Esophagus squamous epithelium (tissue), 5 donors: ENCODE measurements at regions not wholly inside any gene's neighbourhood (a gene's known extent, or its start where the extent isn't known, plus 50 kb on each side); places are given as distances from the start of the nearest gene placed in this dataset.

ENCODE experiments used
- DNase-seq: peaks from one replicate; lab custom pipeline; 2025; lab: John Stamatoyannopoulos, UW
- H3K27ac ChIP-seq, 4 donors: fragments of 200-600 bp; sonication (generic); one replicate each; pipeline ENCODE4 v1.5.1; 2016 to 2019; ENCODE audit warnings: mild to moderate bottlenecking in 1 of 4
- H3K27me3 ChIP-seq, 4 donors: fragments of 200-600 bp; sonication (generic); 1 replicate in 3 of 4; 2 replicates in 1 of 4; pipeline versions ENCODE4 v1.5.1 to v1.6.0; 2017 to 2021; ENCODE audit warnings: antibody characterized with exemption in 1 of 4
- H3K36me3 ChIP-seq, 3 donors: fragments of 200-600 bp; sonication (generic); one replicate each; pipeline ENCODE4 v1.5.1; 2016 to 2019
- H3K4me1 ChIP-seq, 3 donors: fragments of 200-600 bp; sonication (generic); one replicate each; pipeline ENCODE4 v1.5.1; 2017 to 2019
- H3K4me3 ChIP-seq, 4 donors: fragments of 200-600 bp; sonication (generic); 1 replicate in 3 of 4; 2 replicates in 1 of 4; pipeline ENCODE4 v1.5.1; 2016 to 2019; ENCODE audit warnings: mild to moderate bottlenecking in 2 of 4, moderate library complexity in 1 of 4
- H3K9me3 ChIP-seq, 3 donors: fragments of 200-600 bp; sonication (generic); one replicate each; pipeline ENCODE4 v1.5.1; 2016 to 2019
- CTCF ChIP-seq, 6 experiments: fragments of 450-650 bp in 4 of 6; fragments of 200-600 bp in 2 of 6; sonication (generic) in 2 of 6; IDR thresholded peaks; one replicate each; pipeline ENCODE4 v1.5.1; 2016 to 2019; ENCODE audit warnings: antibody characterized with exemption in 6 of 6, mild to moderate bottlenecking in 4 of 6, moderate library complexity in 4 of 6
- POLR2A ChIP-seq, 4 donors: fragments of 450-650 bp; IDR thresholded peaks; one replicate each; pipeline ENCODE4 v1.6.1; 2017; ENCODE audit warnings: antibody characterized with exemption in 4 of 4, mild to moderate bottlenecking in 4 of 4, moderate library complexity in 3 of 4
- WGBS, 2 donors: methylation state at CpG; one replicate each; pipeline ENCODE4 v1.1.5; 2018; 5-methylcytosine and 5-hydroxymethylcytosine counted together
- intact Hi-C: fragments of 100-400 bp; cut with DNase I; formaldehyde crosslinking; loops from one replicate; pipeline ENCODE4 v1.15.0; 2022
- donor health status: DM: yes; HTN: yes; CAD: no.

GRCh38 chr3:150054635-150055034 is 83.9 kb upstream of the PFN2 start:
- H3K9me3 ChIP-seq, result no peaks in the 10 kb centered on the region
- H3K36me3 ChIP-seq, result no peaks in the 10 kb centered on the region
- WGBS, 2 donors, result 67 to 79% methylated on average over 1 to 2 of the region's 2 CpGs
- H3K27ac ChIP-seq, result no peak overlapping the region
- no peak for DNase-seq
- no peaks in the 10 kb centered on the region for H3K4me1 ChIP-seq
- intact Hi-C loops, result no loop called here
- no peak overlapping the region for H3K4me3 ChIP-seq
- TF ChIP-seq CTCF (IDR thresholded peaks at IDR 0.05) (no peak), POLR2A (IDR thresholded peaks at IDR 0.05) (no peak)
- H3K27me3 ChIP-seq, result no peaks in the 10 kb centered on the region

GRCh38 chr3:150050510-150050909 is 79.8 kb upstream of the PFN2 start:
- no peak for DNase-seq
- Histone ChIP-seq H3K9me3 (no peaks in the 10 kb centered on the region), H3K36me3 (no peaks in the 10 kb centered on the region), H3K27me3 (peaks cover 0 to 4% (median 0%) of the 10 kb centered on the region in 4 donors), H3K4me3 (no peak overlapping the region), H3K27ac (no peak overlapping the region), H3K4me1 (no peaks in the 10 kb centered on the region)
- no peak for TF ChIP-seq POLR2A (IDR thresholded peaks at IDR 0.05)
- no peak for TF ChIP-seq CTCF (IDR thresholded peaks at IDR 0.05)
- intact Hi-C loops, result no loop called here
- WGBS, 2 donors, result 85 to 96% methylated on average over 14 to 25 of the region's 25 CpGs

- H3K4me1 ChIP-seq, result no peaks in the 10 kb centered on the region
- peaks cover 0 to 4% (median 0%) of the 10 kb centered on the region in 4 donors for H3K27me3 ChIP-seq
- no peaks in the 10 kb centered on the region for H3K9me3 ChIP-seq
- 17 to 35% methylated on average over 1 of the region's 1 CpG for WGBS, 2 donors
- no peaks in the 10 kb centered on the region for H3K36me3 ChIP-seq
- TF ChIP-seq POLR2A (IDR thresholded peaks at IDR 0.05) (no peak), CTCF (IDR thresholded peaks at IDR 0.05) (no peak)
- H3K4me3 ChIP-seq, result no peak overlapping the region
- DNase-seq, result no peak
- intact Hi-C loops, result no loop called here
- H3K27ac ChIP-seq, result no peak overlapping the region
These were observed 78.6 kb upstream of the PFN2 start for GRCh38 chr3:150049317-150049716.

- no peaks in the 10 kb centered on the region for H3K36me3 ChIP-seq
- H3K27me3 ChIP-seq, result no peaks in the 10 kb centered on the region
- TF ChIP-seq POLR2A (IDR thresholded peaks at IDR 0.05) (no peak), CTCF (IDR thresholded peaks at IDR 0.05) (no peak)
- intact Hi-C loops, result no loop called here
- H3K9me3 ChIP-seq, result peaks cover 0 to 23% (median 7%) of the 10 kb centered on the region in 3 donors
- DNase-seq, result no peak
- H3K4me3 ChIP-seq, result no peak overlapping the region
- no peak overlapping the region for H3K27ac ChIP-seq
- H3K4me1 ChIP-seq, result no peaks in the 10 kb centered on the region
- WGBS, 2 donors, result 91 to 92% methylated on average over 3 of the region's 3 CpGs
These were observed 71.2 kb upstream of the PFN2 start for GRCh38 chr3:150041877-150042276.

GRCh38 chr3:150040097-150040496 is 69.4 kb upstream of the PFN2 start:
- intact Hi-C loops, result no loop called here
- WGBS, 2 donors, result 63 to 68% methylated on average over 4 of the region's 4 CpGs
- Histone ChIP-seq H3K4me1 (no peaks in the 10 kb centered on the region), H3K4me3 (no peak overlapping the region), H3K9me3 (peaks cover 0 to 23% (median 7%) of the 10 kb centered on the region in 3 donors), H3K36me3 (no peaks in the 10 kb centered on the region), H3K27ac (no peak overlapping the region), H3K27me3 (no peaks in the 10 kb centered on the region)
- TF ChIP-seq POLR2A (IDR thresholded peaks at IDR 0.05), result no peak
- no peak for TF ChIP-seq CTCF (IDR thresholded peaks at IDR 0.05)
- no peak for DNase-seq
